Endothelial cell of umbilical vein (primary cell): ENCODE measurements at regions not wholly inside any gene's neighbourhood (a gene's known extent, or its start where the extent isn't known, plus 50 kb on each side); places are given as distances from the start of the nearest gene placed in this dataset.

ENCODE experiments used
- BruUV-seq: library from RNA; stranded (reverse); fragments of 400-500 nt; replicated peaks from 2 replicates; lab custom pipeline; 2021; lab: Mats Ljungman, UMichigan
- CTCF ChIA-PET: fragments of 300-600, 350-600 bp; sonication (Branson Sonifier 250); formaldehyde crosslinking; loops from one replicate; lab custom pipeline; 2021; ENCODE audit warnings: antibody characterized with exemption, inconsistent platforms; lab: Charles Lee
- POLR2A ChIA-PET: fragments of 300-600, 350-600 bp; sonication (Branson Sonifier 250); formaldehyde crosslinking; loops from one replicate; lab custom pipeline; 2021; ENCODE audit warnings: antibody characterized with exemption, inconsistent platforms; lab: Charles Lee
- DNase-seq: peaks from one replicate; pipeline ENCODE4 v3.0.0-alpha.2; 2011; ENCODE audit warnings: low read depth, low spot score
- FAIRE-seq: peaks from 2 replicates; lab custom pipeline; 2011; peaks lifted over from hg19 to GRCh38; lab: Jason Lieb, UNC
- H2AFZ ChIP-seq: 2 replicates; pipeline ENCODE4 v1.6.0; 2012; ENCODE audit warnings: low read depth, low read length, control low read depth, inconsistent platforms
- H3K27ac ChIP-seq: 2 replicates; pipeline ENCODE4 v1.5.1; 2011; ENCODE audit warnings: low read depth, mild to moderate bottlenecking, control low read depth, low read length, moderate library complexity; ENCODE audit not compliant: insufficient read depth
- H3K27me3 ChIP-seq, 2 experiments: 2 replicates each; pipeline versions ENCODE4 v1.6.0 to v1.6.1; 2011; ENCODE audit warnings: low read length in 2 of 2, mixed read lengths in 1 of 2; ENCODE audit not compliant: control insufficient read depth in 2 of 2, insufficient read depth in 2 of 2
- H3K36me3 ChIP-seq, 2 experiments: 2 replicates in 1 of 2; 3 replicates in 1 of 2; pipeline ENCODE4 v1.5.1; 2011; ENCODE audit warnings: low read length in 2 of 2, mild to moderate bottlenecking in 1 of 2, moderate library complexity in 1 of 2; ENCODE audit not compliant: control insufficient read depth in 2 of 2, insufficient read depth in 2 of 2; ENCODE audit errors: extremely low read depth in 1 of 2
- H3K4me1 ChIP-seq: 3 replicates; pipeline ENCODE4 v1.5.1; 2011; ENCODE audit warnings: mild to moderate bottlenecking, low read length; ENCODE audit not compliant: control insufficient read depth, insufficient read depth; ENCODE audit errors: extremely low read depth
- H3K4me2 ChIP-seq: 2 replicates; pipeline ENCODE4 v1.6.1; 2011; ENCODE audit warnings: low read length, control low read depth, mixed read lengths; ENCODE audit not compliant: insufficient read depth
- H3K4me3 ChIP-seq, 3 experiments: fragments of 200-600 bp in 1 of 3; sonication (generic), shearing (Covaris generic) in 1 of 3; replicated peaks in 1 of 3; 2 replicates each; pipeline ENCODE4 v1.5.1; 2011 to 2016; ENCODE audit warnings: control low read depth in 3 of 3, low read length in 3 of 3, mild to moderate bottlenecking in 2 of 3, inconsistent platforms in 1 of 3, low read depth in 1 of 3, moderate library complexity in 1 of 3; ENCODE audit not compliant: insufficient read depth in 1 of 3
- H3K79me2 ChIP-seq: 2 replicates; pipeline ENCODE4 v1.6.0; 2012; ENCODE audit warnings: low read length, inconsistent platforms; ENCODE audit not compliant: control insufficient read depth, insufficient read depth
- H3K9ac ChIP-seq: replicated peaks from 2 replicates; pipeline ENCODE3; 2011; ENCODE audit warnings: low read length, control low read depth; ENCODE audit not compliant: insufficient read depth; ENCODE audit errors: extremely low read depth
- H3K9me1 ChIP-seq: replicated peaks from 3 replicates; pipeline ENCODE4 v1.6.0; 2011; ENCODE audit warnings: mild to moderate bottlenecking, low read length; ENCODE audit not compliant: control insufficient read depth, insufficient read depth; ENCODE audit errors: extremely low read depth
- H3K9me3 ChIP-seq: replicated peaks from 2 replicates; pipeline ENCODE4 v1.5.1; 2012; ENCODE audit warnings: low read length, inconsistent platforms; ENCODE audit not compliant: control insufficient read depth, insufficient read depth
- H4K20me1 ChIP-seq: replicated peaks from 2 replicates; pipeline ENCODE3; 2011; ENCODE audit warnings: mild to moderate bottlenecking, low read length; ENCODE audit not compliant: control insufficient read depth, insufficient read depth; ENCODE audit errors: extremely low read depth
- FOS ChIP-seq: IDR thresholded peaks from 2 replicates; pipeline ENCODE4 v1.6.1; 2011; ENCODE audit warnings: mild to moderate bottlenecking, low read length, moderate library complexity, borderline replicate concordance; ENCODE audit not compliant: insufficient read depth
- GATA2 ChIP-seq: IDR thresholded peaks from 2 replicates; pipeline ENCODE4 v1.7.0; 2011; ENCODE audit warnings: low read depth, mild to moderate bottlenecking, moderate library complexity, mixed read lengths, low read length; ENCODE audit not compliant: insufficient read length, insufficient read depth
- JUN ChIP-seq: IDR thresholded peaks from 2 replicates; pipeline ENCODE4 v1.6.1; 2011; ENCODE audit warnings: borderline replicate concordance, low read depth; ENCODE audit not compliant: insufficient read length, insufficient read depth
- MYC ChIP-seq: IDR thresholded peaks from one replicate; pipeline ENCODE4 v1.6.1; 2011; ENCODE audit warnings: mild to moderate bottlenecking, low read depth, low read length
- POLR2A ChIP-seq: IDR thresholded peaks from 2 replicates; pipeline ENCODE4 v1.6.1; 2012; ENCODE audit warnings: low read depth, mild to moderate bottlenecking, control low read depth, low read length
- POLR2AphosphoS5 ChIP-seq: IDR thresholded peaks from 2 replicates; pipeline ENCODE4 v1.6.1; 2012; ENCODE audit warnings: low read depth, mild to moderate bottlenecking, control low read depth, low read length, moderate library complexity; ENCODE audit not compliant: insufficient read depth
- dilution Hi-C: fragments of 300-500 bp; cut with MboI; formaldehyde crosslinking; loops from one replicate; pipeline ENCODE4 v1.15.0; 2019; ENCODE audit warnings: low sequenced_read_pairs; ENCODE audit not compliant: extremely low pct_ligation_motif_present
- intact Hi-C: fragments of 100-400 bp; cut with micrococcal nuclease; formaldehyde crosslinking; loops from one replicate; pipeline ENCODE4 v1.10.0; 2022
- TF ChIP-seq, protein P1 (sequence below): IDR thresholded peaks from 2 replicates; pipeline ENCODE4 v1.6.1; 2011; ENCODE audit not compliant: insufficient read depth, insufficient read length
- TF ChIP-seq, protein P2 (sequence below), 2 donors: IDR thresholded peaks; 1 replicate in 1 of 2; 2 replicates in 1 of 2; pipeline ENCODE4 v1.5.1; 2011; ENCODE audit warnings: low read length in 2 of 2, mild to moderate bottlenecking in 2 of 2, moderate library complexity in 2 of 2, control low read depth in 1 of 2, inconsistent platforms in 1 of 2, low read depth in 1 of 2; ENCODE audit not compliant: insufficient read depth in 1 of 2; ENCODE audit errors: extremely low read depth in 1 of 2

DNA sequence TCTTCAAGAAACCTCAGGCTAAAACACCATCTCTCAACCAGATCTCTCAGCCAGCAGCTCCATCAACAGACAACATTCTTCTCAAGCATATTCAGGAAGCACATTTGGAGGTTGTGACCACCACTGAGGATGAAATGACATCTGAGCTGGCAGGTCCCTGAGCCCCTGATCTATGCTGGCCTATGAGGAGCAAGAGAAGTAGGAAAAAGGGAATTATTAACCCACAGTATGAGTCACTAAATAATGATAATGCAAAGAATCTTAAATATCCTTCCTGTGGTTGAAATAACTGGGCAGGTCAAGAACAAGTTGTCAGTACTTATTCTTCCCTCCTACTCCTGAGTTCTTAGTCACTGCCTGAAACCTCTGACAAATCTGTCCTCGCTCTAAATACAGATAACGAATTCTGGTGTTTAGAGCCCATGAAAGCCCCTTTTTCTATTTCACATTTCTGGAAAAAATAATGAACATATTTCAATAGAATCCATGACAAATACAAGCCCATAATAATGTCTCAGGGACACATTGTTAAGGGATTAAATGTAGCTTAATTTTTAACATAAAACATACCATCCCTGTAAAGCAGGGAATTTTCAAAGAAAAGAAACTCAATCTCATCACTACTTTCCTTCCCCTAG, 225.8 kb upstream of the IRS2 start:
- H3K4me1 ChIP-seq, result peaks cover 6% of the 10 kb centered on the region
- peak; percentile 81 for TF ChIP-seq FOS
- TF ChIP-seq GATA2, result peak; percentile 57
- TF ChIP-seq, protein P1, sequence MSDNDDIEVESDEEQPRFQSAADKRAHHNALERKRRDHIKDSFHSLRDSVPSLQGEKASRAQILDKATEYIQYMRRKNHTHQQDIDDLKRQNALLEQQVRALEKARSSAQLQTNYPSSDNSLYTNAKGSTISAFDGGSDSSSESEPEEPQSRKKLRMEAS, result no peak
- TF ChIP-seq MYC, result no peak
- ChIA-PET POLR2A (no interaction called here), CTCF (interaction anchor here (1.0 kb wide), 1 partner anchor 12 kb away, joined by 3 read pairs; no protein-coding TSS in a partner anchor)
- BruUV-seq, result no TSS peak
- no peaks in the 10 kb centered on the region for H3K27me3 ChIP-seq
- H3K27ac ChIP-seq, result no peak overlapping the region
- no peak overlapping the region for H3K4me3 ChIP-seq
- no peak overlapping the region for H3K9ac ChIP-seq
- H3K36me3 ChIP-seq, result no peaks in the 10 kb centered on the region
- peak overlapping the region; percentile 11 for H3K4me2 ChIP-seq
- no peak overlapping the region for H2AFZ ChIP-seq
- FAIRE-seq (peak; percentile 46), DNase-seq (peak; percentile 6)
- H4K20me1 ChIP-seq, result no peaks in the 10 kb centered on the region
- no peaks in the 10 kb centered on the region for H3K9me1 ChIP-seq
- intact Hi-C loops, result no loop called here
- H3K79me2 ChIP-seq, result no peaks in the 10 kb centered on the region
- dilution Hi-C loops, result no loop called here
- no peaks in the 10 kb centered on the region for H3K9me3 ChIP-seq

DNA sequence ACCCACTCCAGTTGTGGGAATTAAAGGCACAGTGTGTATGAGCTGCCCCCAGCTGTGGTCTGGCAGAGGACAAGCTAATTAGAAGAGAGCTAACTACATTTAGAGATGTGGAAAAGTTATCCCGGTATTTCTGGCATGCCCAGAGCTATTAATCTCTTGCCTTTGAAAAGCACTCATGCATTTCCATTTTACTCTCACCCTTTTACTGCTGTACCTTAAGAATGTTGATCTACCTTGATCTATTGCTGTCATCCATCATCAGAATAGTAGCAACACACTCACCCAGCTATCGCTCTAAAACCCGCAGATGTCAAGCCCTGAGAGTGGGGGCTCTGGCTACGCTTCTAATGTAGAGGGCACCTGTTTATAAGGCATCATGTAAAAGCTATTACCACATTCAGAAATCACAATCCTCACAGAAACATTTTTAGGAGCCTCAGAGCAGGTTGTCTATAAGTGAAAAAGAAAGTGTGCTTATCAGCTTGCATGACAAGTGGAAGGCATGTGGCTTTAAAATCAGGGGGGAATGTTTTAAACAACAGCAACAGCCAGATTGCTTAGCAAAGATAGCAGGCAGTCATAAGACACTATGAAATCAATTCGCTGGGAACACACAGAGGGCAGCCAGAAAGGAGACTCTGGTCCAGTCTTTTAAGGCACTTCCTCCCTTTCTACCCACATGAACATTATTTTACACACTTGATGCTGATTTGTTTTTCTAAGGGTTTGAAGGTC, 224.2 kb upstream of the IRS2 start:
- CTCF ChIA-PET, result no interaction called here
- dilution Hi-C loops (no loop called here), intact Hi-C loops (no loop called here)
- POLR2A ChIA-PET, result no interaction called here
- Histone ChIP-seq H3K9me1 (no peaks in the 10 kb centered on the region), H4K20me1 (no peaks in the 10 kb centered on the region), H3K4me1 (peaks cover 6% of the 10 kb centered on the region), H3K27me3 (no peaks in the 10 kb centered on the region), H3K79me2 (no peaks in the 10 kb centered on the region), H3K36me3 (no peaks in the 10 kb centered on the region), H3K4me3 (no peak overlapping the region), H3K27ac (no peak overlapping the region), H3K4me2 (no peak overlapping the region), H3K9me3 (no peaks in the 10 kb centered on the region), H2AFZ (no peak overlapping the region), H3K9ac (no peak overlapping the region)
- TF ChIP-seq JUN, result no peak
- TF ChIP-seq FOS, result no peak
- TF ChIP-seq, protein P2, sequence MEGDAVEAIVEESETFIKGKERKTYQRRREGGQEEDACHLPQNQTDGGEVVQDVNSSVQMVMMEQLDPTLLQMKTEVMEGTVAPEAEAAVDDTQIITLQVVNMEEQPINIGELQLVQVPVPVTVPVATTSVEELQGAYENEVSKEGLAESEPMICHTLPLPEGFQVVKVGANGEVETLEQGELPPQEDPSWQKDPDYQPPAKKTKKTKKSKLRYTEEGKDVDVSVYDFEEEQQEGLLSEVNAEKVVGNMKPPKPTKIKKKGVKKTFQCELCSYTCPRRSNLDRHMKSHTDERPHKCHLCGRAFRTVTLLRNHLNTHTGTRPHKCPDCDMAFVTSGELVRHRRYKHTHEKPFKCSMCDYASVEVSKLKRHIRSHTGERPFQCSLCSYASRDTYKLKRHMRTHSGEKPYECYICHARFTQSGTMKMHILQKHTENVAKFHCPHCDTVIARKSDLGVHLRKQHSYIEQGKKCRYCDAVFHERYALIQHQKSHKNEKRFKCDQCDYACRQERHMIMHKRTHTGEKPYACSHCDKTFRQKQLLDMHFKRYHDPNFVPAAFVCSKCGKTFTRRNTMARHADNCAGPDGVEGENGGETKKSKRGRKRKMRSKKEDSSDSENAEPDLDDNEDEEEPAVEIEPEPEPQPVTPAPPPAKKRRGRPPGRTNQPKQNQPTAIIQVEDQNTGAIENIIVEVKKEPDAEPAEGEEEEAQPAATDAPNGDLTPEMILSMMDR (IDR thresholded peaks at IDR 0.05; ENCODE audit: extremely low read depth in 1 of 2, insufficient read depth in 1 of 2, low read depth in 1 of 2, low read length in 2 of 2), result no peak
- TF ChIP-seq POLR2AphosphoS5, result no peak
- TF ChIP-seq, protein P1, result no peak
- no peak for TF ChIP-seq POLR2A
- TF ChIP-seq GATA2, result no peak
- BruUV-seq, result no TSS peak
- no peak for DNase-seq
- no peak for FAIRE-seq
